DND-41 (cell line): ENCODE measurements at regions not wholly inside any gene's neighbourhood (a gene's known extent, or its start where the extent isn't known, plus 50 kb on each side); places are given as distances from the start of the nearest gene placed in this dataset.

Experiments used
- EZH2 ChIP-seq: IDR thresholded peaks from 3 replicates; pipeline ENCODE4 v1.6.1; 2012; ENCODE audit warnings: borderline replicate concordance, low read depth, mild to moderate bottlenecking, moderate library complexity, low read length, inconsistent platforms; ENCODE audit not compliant: severe bottlenecking
- TF ChIP-seq, protein P1 (sequence below): IDR thresholded peaks from 2 replicates; pipeline ENCODE4 v1.5.1; 2012; ENCODE audit warnings: borderline replicate concordance, low read length, moderate library complexity, mild to moderate bottlenecking; ENCODE audit not compliant: poor library complexity, severe bottlenecking; ENCODE audit errors: extremely low read depth

DNA sequence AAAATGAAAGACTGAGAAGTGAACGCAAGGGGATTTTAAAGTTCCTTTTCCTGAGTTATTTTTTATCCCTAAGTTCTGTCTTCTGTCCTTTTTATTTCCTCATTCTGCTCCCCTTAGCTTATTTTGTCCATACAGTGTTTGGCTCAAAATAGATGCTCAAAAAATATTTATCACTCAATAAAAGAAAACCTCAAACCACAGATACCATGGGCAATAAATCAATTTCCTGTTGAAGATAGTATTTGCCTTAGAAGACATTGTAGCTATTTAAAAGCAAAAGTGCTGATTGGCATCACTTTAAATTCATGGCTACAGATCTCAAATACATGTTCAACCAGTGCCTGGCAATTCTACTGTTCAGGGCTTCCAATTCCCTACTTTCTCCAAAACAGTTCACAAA, 316.5 kb upstream of the ADAMTS9 start:
- TF ChIP-seq, protein P1, sequence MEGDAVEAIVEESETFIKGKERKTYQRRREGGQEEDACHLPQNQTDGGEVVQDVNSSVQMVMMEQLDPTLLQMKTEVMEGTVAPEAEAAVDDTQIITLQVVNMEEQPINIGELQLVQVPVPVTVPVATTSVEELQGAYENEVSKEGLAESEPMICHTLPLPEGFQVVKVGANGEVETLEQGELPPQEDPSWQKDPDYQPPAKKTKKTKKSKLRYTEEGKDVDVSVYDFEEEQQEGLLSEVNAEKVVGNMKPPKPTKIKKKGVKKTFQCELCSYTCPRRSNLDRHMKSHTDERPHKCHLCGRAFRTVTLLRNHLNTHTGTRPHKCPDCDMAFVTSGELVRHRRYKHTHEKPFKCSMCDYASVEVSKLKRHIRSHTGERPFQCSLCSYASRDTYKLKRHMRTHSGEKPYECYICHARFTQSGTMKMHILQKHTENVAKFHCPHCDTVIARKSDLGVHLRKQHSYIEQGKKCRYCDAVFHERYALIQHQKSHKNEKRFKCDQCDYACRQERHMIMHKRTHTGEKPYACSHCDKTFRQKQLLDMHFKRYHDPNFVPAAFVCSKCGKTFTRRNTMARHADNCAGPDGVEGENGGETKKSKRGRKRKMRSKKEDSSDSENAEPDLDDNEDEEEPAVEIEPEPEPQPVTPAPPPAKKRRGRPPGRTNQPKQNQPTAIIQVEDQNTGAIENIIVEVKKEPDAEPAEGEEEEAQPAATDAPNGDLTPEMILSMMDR: no peak
- TF ChIP-seq EZH2: no peak
